ENCODE measurements at regions not wholly inside any gene's neighbourhood (a gene's known extent, or its start where the extent isn't known, plus 50 kb on each side); places are given as distances from the start of the nearest gene placed in this dataset.

- H3K9me3 ChIP-seq: no peaks in the 10 kb centered on the region
- ChIA-PET POLR2A (no interaction called here), CTCF (interaction anchor here (1.2 to 6.1 kb wide), 4 partner anchors 8 to 531 kb away, joined by 3 to 69 read pairs (median 26); no protein-coding TSS in a partner anchor)
- no peaks in the 10 kb centered on the region for H3K36me3 ChIP-seq (replicated peaks in 1 of 2; ENCODE audit: control insufficient read depth in 1 of 2, insufficient read depth in 2 of 2, low read length in 1 of 2)
- no peak for TF ChIP-seq RXRA (IDR thresholded peaks at IDR 0.05; ENCODE audit: borderline replicate concordance, low read depth)
- no peak overlapping the region for H2AFZ ChIP-seq (ENCODE audit: low read depth)
- 81% methylated on average over 2 of the region's 2 CpGs for WGBS (ENCODE audit: low lambda C conversion rate)
- peaks cover 6 to 16% of the 10 kb centered on the region in 2 experiments; a peak in 3 of 4 replicates for H3K4me1 ChIP-seq (ENCODE audit: control insufficient read depth in 1 of 2, insufficient read depth in 2 of 2, low read depth in 1 of 2, low read length in 1 of 2)
- H3K4me3 ChIP-seq (ENCODE audit: low read depth in 2 of 2, low read length in 1 of 2): no peak overlapping the region
- H3K27ac ChIP-seq (ENCODE audit: low read depth in 2 of 2, low read length in 1 of 2): no peak overlapping the region
- H3K79me2 ChIP-seq (ENCODE audit: insufficient read depth): no peaks in the 10 kb centered on the region
- H3K9ac ChIP-seq: no peak overlapping the region
- H3F3A ChIP-seq (replicated peaks; ENCODE audit: insufficient read depth): peaks cover 15% of the 10 kb centered on the region
- DNase-seq: no peak
- no peak overlapping the region for H3K4me2 ChIP-seq
- H3K9me2 ChIP-seq: no peaks in the 10 kb centered on the region
- H4K20me1 ChIP-seq (ENCODE audit: insufficient read depth): no peaks in the 10 kb centered on the region
- H3K27me3 ChIP-seq (ENCODE audit: insufficient read depth): no peaks in the 10 kb centered on the region
Measured at GRCh38 chr2:17306706-17307105, 211.5 kb downstream of the RAD51AP2 start.

DNA sequence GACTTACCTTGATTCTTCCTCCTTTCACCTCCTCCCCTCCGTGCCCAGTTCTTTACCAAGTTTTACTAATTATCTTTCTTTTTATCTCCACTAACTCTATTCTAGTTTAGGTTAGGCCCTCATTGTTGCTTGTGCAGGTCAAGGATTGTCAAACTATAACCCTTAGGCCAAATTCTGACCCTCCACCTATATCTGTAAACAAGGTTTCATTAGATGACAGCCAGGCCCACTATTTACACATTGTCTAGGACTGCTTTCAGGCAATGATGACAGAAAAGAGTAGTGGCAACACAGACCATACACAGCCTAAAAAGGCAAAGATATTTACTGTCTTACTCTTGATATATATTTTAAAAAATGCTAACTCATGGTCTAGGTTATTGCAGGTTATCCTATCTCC is 212.0 kb downstream of the RAD51AP2 start:
- no peak overlapping the region for H3K4me3 ChIP-seq (ENCODE audit: low read depth in 2 of 2, low read length in 1 of 2)
- H3K27me3 ChIP-seq (ENCODE audit: insufficient read depth): no peaks in the 10 kb centered on the region
- no peaks in the 10 kb centered on the region for H4K20me1 ChIP-seq (ENCODE audit: insufficient read depth)
- peaks cover 6 to 16% of the 10 kb centered on the region in 2 experiments; a peak in 3 of 4 replicates for H3K4me1 ChIP-seq (ENCODE audit: control insufficient read depth in 1 of 2, insufficient read depth in 2 of 2, low read depth in 1 of 2, low read length in 1 of 2)
- H3K27ac ChIP-seq (ENCODE audit: low read depth in 2 of 2, low read length in 1 of 2): no peak overlapping the region
- ChIA-PET POLR2A (no interaction called here), CTCF (interaction anchor here (1.2 to 4.6 kb wide), 3 partner anchors 8 to 531 kb away, joined by 3 to 69 read pairs (median 6); no protein-coding TSS in a partner anchor)
- WGBS (ENCODE audit: low lambda C conversion rate): 69% methylated on average over 1 of the region's 1 CpG
- H3K79me2 ChIP-seq (ENCODE audit: insufficient read depth): no peaks in the 10 kb centered on the region
- H2AFZ ChIP-seq (ENCODE audit: low read depth): no peak overlapping the region
- H3K9me3 ChIP-seq: no peaks in the 10 kb centered on the region
- no peak overlapping the region for H3K9ac ChIP-seq
- no peak for DNase-seq
- no peaks in the 10 kb centered on the region for H3K9me2 ChIP-seq
- H3K4me2 ChIP-seq: no peak overlapping the region
- no peaks in the 10 kb centered on the region for H3K36me3 ChIP-seq (replicated peaks in 1 of 2; ENCODE audit: control insufficient read depth in 1 of 2, insufficient read depth in 2 of 2, low read length in 1 of 2)
- H3F3A ChIP-seq (replicated peaks; ENCODE audit: insufficient read depth): peaks cover 15% of the 10 kb centered on the region
- TF ChIP-seq MEF2A (IDR thresholded peaks at IDR 0.05; ENCODE audit: borderline replicate concordance, low read depth) (no peak), RFX5 (IDR thresholded peaks at IDR 0.05; ENCODE audit: low read length) (no peak), ELF1 (IDR thresholded peaks at IDR 0.05) (no peak), SMC3 (IDR thresholded peaks at IDR 0.05; ENCODE audit: low read depth, low read length) (no peak), EP300 (IDR thresholded peaks at IDR 0.05; ENCODE audit: borderline replicate concordance in 1 of 2, low read depth in 1 of 2, low read length in 1 of 2) (no peak), FOSL2 (IDR thresholded peaks at IDR 0.05; ENCODE audit: borderline replicate concordance, low read depth) (no peak), USF1 (IDR thresholded peaks at IDR 0.05; ENCODE audit: borderline replicate concordance, low read depth) (no peak), FOXM1 (IDR thresholded peaks at IDR 0.05; ENCODE audit: low read depth) (no peak), POLR2AphosphoS5 (IDR thresholded peaks at IDR 0.05; ENCODE audit: low read depth, low read length) (no peak), NFIC (IDR thresholded peaks at IDR 0.05; ENCODE audit: borderline replicate concordance) (no peak), TCF12 (IDR thresholded peaks at IDR 0.05) (no peak), RAD21 (IDR thresholded peaks at IDR 0.05; ENCODE audit: low read length) (no peak)
- TF ChIP-seq, protein P1, sequence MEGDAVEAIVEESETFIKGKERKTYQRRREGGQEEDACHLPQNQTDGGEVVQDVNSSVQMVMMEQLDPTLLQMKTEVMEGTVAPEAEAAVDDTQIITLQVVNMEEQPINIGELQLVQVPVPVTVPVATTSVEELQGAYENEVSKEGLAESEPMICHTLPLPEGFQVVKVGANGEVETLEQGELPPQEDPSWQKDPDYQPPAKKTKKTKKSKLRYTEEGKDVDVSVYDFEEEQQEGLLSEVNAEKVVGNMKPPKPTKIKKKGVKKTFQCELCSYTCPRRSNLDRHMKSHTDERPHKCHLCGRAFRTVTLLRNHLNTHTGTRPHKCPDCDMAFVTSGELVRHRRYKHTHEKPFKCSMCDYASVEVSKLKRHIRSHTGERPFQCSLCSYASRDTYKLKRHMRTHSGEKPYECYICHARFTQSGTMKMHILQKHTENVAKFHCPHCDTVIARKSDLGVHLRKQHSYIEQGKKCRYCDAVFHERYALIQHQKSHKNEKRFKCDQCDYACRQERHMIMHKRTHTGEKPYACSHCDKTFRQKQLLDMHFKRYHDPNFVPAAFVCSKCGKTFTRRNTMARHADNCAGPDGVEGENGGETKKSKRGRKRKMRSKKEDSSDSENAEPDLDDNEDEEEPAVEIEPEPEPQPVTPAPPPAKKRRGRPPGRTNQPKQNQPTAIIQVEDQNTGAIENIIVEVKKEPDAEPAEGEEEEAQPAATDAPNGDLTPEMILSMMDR (IDR thresholded peaks at IDR 0.05): no peak
